HG02759 (cell line): ENCODE measurements at regions not wholly inside any gene's neighbourhood (a gene's known extent, or its start where the extent isn't known, plus 50 kb on each side); places are given as distances from the start of the nearest gene placed in this dataset.

Experiments used
- ATAC-seq: cut with Tn5 transposase; IDR thresholded peaks from one replicate; pipeline ENCODE4 v1.9.1; 2021; ENCODE audit warnings: mild to moderate bottlenecking, moderate library complexity; ENCODE audit not compliant: unreplicated experiment

DNA sequence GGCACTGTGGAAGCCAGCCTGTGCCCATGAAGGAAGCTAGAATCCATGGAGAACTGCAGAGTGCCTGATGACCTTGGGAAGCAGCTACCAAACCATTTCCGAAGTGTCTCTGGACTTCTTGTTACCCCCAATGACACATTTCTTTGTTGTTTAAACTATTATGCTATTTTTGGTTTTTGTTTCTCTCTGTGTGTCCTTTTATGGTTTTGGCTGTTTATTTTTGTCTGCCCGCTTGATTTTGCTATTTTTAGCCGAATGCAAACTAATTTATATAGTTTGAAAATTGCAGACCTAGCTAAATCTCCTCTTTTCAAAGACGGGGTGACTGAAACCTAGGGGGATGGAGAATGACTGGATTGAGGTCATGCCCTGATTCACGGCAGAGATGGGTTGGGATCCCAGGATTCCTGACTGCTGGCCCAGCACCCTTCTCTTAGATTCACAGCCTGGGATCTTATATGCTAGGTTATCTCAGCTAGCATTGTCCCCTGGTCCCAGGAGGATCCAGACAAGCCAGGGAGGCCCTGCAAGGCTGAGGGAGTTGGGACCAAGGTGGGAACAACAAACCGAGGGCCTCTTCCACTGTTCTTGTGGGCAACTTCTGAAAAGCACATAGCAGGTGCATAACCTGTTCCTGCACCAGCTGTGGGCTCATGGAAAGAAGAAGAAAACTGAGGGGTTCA lies 116.3 kb upstream of the HAAO start:
- ATAC-seq: no peak

DNA sequence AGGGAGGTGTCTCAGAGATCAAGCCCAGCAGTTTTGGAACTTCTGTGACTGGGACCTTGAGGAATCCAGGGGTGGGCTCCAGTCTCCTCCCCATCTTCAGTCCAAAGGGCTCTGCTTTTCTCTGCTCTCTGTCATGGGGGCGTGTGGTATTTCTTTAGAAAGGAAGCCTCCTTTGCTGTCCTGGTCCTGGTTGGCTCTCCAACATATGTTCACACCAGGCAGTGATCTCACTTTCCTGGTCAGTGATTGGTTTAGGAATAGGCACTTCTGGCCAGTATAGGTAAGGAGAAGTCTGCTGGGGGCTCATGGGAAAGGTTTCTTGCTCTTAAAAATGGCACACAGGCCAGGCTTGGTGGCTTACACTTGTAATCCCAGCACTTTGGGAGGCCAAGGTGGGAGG lies 115.5 kb upstream of the HAAO start:
- no peak for ATAC-seq

DNA sequence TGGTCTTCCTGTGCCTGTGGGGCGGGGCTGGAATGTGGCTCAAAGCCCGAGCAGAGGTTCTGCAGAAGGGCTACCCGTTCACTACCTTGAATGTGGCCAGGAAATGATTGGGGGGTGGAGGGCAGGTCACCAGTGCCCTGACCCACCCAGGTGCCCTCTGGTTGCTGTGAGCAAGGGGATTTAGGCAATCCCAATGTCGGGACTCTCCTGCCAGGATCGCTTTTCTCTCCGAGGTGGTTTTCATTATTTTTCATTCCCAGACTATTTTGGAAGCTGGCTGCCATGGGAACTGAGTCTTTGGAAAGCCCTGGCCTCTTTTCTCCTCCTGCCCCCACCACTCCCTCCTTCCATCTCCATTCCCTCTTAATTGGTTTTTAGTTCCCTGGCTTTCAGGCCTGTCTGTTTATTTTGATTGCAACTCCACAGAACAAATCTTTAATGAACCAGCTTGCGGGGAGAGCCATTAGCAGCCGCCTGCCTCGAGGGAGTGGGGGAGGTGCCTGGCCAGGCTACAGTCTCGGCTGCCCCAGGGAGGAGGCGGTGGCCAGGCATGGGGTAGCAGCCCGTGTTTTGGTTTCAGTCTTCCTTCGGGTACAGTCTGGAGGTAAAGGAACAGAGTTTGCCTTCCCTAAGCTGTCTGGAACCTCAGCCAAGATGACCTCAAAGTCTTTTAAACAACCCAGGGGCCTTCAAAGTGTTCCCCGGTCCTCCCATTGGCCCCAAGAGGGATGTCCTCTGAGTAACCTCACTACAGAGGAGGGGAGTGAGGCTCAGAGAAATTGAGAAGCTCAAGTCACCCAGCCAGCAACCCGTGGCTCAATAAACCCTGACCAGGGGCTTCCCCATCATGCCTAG lies 114.4 kb upstream of the HAAO start:
- ATAC-seq: no peak

DNA sequence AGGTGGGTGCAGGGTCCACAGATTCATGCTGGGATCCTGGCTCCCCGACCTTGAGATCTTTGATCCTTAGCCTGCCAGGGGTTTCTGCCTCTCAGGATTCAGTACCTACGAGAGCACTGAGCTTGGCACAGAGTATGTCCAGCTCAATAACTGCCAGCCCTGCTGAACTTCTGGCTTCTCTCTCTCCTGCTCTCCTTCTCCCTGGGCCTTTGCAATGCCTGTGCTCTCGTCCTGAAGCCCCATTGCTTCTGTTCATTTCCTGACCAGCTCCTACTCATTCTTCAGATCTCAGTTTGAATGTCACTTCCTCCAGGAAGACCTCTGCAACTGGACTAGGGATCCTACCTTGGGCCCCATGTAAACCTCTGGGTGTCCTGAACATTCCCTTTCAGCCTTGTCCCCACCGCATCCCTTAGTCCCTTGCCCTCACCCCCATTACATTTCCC lies 113.8 kb upstream of the HAAO start:
- ATAC-seq: no peak

DNA sequence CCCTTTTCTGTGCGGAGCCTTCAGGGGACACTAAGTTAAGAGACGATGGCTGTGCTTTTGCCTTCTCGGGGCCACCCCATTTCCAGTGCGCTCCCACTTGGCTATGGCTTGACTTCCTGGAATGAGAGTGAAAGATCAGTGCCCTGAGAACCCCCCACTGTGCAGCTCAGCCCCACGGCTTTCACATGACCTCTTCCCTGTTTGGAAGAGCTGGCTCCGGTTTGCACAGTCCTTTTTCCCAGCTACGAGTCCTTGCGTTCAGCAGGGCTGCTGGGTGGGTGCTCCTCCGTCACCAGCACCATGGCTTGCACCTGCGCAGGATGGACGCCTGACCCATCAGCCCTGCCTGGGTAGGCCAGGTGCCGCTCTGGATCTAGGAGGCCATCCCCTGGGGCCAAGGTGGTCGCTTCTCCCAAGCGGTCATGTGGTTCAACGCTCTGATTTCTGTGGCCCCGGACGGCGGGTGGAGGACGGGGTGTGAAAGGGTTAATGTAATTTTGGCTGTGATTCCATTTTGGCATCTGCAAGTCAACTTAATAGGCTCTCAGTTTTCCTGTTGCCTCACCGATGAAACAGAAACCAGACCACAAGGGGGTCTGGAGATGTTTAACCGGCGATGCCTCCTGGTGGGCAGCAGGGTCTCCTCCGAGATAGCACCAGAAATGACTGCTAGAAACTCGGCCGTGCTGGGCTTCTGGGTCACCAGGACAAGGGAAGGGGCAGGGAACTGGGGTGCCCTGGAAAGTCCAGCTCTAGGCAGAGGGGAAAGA lies 113.1 kb upstream of the HAAO start:
- ATAC-seq: no peak

DNA sequence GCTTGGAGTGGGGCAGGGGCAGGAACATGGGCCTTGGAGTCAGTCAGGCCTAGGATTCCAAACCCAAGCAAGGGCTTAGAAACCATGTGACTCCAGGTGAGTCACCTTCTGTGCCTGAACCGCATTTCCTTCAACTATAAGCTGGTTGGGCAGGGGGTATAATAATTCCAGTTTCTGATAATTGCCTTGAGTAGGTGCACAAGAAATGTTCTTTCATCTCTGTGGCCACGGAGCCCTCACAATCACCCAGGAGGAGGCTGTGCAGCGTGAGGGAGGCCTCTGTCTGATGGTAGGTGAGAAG lies 112.1 kb upstream of the HAAO start:
- ATAC-seq: no peak

DNA sequence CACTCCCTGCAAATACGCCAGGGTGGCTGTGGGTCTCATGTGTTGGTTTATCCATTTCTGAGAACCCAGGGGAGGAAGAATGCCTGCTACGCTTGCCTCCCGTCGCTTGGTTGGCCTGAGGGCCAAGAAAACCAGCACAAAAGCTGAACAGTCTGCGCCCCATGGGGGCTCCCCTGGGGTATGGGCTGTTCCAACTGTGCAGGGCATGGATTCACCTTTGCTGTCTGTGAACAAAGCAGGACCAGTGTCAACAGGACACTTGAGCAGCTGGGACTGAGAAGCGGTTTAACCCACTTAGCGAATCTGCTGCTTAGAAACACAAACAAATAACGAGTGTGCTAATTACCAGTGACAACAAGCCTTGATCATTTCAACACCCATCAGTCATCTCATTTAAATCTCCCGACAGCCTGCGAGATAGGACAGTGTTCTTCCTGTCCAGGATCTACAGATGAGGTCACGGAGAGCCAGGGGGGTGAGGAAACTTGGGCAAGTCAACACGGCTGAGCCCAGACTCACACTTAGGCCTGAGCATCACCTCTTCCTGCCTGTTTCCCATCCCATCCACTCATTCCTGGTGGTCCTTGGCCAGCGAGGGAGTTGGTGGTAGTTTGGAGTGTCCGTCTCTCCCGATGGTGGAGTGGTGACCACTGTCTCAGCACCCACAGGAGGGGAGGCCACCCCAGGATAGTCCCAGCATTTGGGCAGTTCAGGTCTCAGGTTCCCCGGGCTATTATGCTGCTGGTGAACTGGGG lies 111.6 kb upstream of the HAAO start:
- ATAC-seq: no peak

DNA sequence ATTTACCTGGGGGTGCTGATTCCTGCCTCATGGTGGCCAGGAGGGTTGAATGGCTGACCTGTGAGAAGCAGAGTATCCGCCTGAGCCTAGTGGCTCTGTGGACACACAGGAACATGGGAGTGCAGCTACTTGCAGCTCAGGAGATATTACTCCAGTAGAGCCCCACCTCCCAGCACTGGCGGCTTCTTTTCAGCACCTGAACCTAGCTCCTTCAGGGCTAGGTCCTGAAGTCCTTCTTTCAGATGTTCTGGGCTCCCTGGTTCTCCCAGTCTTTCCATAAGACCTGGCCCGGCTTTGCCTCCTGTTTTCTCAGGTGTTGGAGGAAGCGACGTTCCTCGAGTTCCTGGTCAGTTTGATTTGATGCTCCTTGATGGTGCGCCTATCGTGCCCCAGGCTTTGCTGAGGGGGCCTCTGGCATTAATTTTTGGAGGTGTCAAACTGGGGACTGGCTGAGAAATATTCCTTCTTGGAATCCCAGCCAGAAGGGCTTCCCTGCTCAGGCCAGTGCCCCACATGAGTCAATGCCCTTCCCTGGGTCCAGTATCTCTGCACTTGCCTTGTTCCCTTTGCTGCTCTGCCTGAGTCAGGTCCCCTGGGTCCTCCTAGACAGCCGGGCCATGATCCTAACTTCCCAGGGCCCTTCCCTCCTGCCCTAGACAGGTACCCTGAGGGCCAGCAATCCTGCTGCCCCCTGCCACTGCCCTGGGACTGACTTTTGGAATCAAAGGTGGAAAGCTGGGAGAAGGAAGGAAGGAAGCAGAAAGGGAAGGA lies 110.7 kb upstream of the HAAO start:
- ATAC-seq: no peak

DNA sequence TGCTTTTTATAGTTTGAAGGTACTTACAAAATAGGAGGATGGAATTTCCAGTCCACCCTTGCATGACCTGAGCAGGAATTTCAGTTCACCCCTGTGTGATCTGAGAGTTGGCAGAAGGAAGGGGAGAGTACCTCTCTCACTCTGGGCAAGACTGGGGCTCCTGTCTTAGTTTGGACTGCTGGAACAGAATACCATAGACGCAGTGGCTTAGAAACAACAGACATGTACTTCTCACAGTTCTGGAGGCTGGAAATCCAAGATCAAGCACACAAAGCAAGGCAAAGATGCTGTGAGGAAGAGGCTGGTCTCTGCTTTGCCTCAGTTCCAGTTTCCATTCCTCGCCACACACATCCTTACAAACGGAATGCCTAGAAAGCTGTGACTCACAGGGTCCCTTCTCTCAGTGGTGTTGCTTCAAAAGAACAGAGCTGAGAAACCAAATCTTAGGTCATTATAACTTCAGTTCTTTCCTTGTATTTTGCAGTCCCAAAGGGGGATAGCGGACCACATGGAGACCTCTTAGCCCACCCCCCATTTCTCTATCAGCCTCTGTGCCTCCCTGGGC lies 108.8 kb upstream of the HAAO start:
- ATAC-seq: no peak

DNA sequence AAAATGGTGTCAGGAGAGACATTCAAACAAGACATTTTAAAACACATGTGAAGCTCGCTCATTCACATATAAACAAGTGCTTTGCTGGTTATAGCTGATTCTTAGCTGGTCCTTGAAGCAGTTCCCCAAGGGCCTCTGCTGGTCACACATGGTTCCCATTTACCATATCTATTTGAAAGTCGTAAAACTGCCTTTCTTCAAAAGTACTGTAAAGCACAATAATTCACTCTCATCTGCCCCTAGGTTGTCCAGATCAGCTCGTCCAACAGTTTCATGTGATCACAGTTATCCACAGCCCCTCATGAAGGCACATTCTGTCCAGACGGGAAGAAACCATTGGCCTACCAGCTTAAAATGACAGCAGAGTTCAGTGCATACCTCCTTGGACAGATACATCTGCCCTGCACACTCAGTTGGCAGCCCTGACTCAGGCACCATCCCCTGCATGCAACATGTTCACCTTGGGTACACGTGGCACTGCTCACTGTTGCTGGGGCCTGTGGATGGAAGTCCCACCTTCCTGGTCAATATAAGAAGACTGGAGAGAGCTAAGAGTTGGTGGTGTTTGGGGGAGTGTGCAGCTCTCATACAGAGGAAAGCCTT lies 108.0 kb upstream of the HAAO start:
- no peak for ATAC-seq

DNA sequence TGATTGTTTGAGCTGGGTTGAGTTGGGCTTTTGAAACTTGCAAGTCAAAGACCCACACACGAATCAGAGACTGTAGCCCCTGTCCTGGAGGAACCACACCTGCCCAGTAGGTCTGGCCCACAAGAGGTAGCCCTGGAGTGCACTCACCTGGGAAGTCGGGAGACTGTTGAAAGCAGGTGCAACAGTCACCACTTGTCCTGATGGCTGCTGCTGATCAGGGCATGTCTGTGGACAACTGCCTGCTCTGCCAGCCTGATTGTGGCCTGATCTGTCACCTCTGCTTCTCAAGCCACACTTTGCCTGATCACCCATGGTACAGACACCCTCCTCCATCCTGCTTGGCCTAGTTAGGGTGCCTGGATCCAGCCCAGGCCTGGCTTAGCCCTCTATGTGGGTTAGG lies 105.0 kb upstream of the HAAO start:
- ATAC-seq: no peak

DNA sequence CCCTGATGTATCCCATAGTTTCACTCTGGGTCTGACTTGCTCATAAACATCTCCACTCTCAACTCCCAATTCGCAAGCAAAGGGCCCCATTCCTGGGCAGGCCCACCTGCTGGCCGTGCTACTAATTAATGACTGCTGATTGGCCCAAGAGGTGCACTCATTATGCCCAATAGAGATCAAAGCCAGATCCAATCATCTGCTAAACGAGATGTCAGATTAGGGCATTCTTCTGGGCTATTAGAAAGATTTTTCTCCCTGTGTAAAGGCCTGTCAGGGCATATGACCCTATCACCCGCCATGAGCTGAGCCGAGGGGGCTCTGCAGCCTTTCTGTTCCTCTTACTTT lies 103.4 kb upstream of the HAAO start:
- ATAC-seq: no peak

DNA sequence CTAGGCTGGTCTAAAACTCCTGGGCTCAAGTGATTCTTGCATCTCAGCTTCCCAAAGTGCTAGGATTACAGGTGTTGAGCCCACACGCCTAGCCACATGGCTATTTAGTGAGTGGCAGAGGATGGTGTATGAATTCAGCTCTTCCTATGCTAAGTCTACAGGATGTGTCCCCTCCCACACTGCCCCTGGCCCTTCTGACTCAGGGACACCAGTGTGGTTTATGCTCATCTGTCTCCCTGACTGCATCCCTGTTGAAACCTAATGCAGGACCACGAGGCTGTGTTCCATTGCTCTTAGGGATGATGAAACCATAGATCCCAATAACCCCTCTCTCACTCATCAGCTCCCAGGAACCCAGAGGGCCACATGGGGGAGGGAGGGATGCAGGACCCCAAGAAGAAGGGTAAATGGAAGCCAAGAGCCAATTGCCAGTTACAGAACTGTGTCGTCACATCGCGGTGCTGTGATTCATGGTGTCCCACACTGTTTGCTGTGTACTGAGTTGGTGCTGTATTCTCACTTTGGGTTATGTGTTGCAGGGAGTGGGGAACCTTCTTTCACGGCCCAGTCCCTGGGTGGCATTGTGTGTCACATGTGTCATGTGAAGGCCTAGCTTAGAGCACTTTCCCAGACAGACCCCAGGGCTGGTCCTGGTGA lies 102.9 kb upstream of the HAAO start:
- no peak for ATAC-seq

DNA sequence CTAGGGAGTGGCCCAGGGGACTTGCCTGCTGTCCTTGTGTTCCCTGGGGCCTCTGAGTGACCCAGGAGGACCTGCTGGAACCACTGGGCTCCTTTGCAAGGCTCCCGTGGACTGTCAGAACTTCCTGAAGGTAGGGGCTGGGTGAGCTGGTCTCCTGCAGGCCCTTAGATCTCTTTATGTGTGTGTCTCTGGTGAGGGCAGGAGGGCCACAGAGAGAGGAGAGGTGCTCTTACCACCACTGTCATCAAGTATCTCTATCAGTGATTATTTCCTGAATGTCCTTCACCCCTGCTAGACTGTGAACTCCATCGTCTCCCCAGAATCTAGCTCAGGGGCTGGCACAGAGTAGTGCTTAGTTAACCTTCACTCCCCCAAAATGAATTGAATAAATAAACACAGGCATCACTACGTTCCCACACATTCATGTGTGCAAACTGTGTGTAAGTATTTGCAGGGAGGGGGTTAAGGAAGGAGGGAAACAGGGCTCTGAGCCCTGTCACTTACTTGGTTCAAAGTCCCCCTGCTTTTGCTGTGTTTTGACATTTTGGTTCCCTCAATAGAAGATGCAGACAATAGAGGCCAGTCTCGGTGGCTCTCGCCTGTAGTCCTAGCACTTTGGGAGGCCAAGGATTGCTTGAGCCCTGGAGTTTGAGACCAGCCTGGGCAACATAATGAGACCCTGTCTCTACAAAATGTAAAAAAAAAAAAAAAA lies 100.8 kb upstream of the HAAO start:
- no peak for ATAC-seq

DNA sequence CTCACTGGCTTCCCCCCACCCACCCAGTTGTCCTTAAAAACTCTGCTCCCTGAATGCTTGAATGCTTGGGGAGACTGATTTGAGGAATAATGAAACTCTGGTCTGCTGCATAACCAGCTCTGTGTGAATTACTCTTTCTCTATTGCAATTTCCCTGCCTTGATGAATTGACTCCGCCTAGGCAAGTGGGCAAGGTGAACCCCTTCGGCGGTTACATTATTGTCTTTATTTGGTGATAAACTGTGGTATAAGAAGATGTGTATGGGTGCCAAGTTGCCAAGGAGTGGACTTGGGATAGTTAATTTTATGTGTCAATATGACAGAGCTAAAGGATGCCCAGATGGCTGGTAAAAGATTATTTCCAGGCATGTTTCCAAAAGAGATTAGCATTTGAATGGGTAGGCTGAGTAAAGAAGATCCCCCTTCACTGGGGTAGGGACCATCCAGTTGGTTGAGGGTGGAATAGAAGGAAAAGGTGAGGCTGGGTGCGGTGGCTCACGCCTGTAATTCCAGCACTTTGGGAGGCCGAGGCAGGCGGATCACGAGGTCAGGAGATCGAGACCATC lies 98.5 kb upstream of the HAAO start:
- no peak for ATAC-seq

DNA sequence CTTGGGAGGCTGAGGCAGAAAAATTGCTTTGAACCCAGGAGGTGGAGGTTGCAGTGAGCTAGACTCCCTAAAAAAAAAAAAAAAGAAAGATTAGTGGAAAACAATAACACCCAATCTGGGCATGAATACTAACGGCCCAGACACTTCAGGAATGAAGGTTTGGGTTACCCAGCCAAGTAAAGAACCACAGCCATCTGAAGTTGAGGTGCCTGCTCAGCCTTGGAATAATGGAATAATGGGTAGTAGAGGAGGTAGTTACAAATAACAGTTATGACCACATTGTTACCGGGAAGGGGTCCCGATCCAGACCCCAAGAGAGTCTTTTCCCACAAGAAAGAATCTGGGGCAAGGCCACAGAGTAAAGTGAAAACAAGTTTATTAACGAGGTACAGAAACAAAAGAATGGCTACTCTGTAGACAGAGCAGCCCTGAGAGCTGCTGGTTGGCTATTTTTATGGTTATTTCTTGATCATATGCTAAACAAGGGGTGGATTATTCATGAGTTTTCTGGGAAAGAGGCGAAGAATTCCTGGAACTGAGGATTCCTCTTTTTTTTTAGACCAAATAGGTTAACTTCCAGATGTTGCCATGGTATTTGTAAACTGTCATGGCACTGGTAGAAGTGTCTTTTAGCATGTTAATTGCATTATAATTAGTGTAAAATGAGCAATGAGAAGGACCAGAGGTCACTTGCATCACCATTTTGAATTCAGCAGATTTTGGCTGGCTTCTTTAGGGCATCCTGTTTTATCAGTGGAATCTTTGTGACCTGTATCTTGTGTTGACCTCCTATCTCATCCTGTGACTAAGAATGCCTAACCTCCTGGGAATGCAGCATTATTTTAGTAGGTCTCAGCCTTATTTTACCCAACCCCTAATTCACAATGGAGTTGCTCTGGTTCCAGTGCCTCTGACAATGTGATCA lies 96.2 kb upstream of the HAAO start:
- no peak for ATAC-seq

DNA sequence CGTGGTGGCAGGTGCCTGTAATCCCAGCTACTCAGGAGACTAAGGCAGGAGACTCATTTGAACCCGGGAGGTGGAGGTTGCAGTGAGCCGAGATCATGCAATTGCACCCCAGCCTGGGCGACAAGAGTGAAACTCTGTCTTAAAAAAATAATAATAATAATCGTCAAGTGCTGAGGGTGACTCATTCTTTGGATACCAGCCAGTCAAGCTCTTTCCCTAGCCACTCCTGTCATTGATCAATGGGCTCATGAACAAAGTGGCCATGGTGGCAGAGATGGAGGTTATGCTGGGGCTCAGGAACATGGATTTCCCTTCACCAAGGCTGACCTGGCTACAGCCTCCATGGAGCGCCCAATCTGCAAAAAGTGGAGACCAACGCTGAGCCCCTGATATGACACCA lies 94.5 kb upstream of the HAAO start:
- no peak for ATAC-seq
